Endothelial cell of umbilical vein (primary cell): ENCODE measurements at regions not wholly inside any gene's neighbourhood (a gene's known extent, or its start where the extent isn't known, plus 50 kb on each side); places are given as distances from the start of the nearest gene placed in this dataset.

Experiments
- BruUV-seq: library from RNA; stranded (reverse); fragments of 400-500 nt; replicated peaks from 2 replicates; lab custom pipeline; 2021; lab: Mats Ljungman, UMichigan
- CTCF ChIA-PET: fragments of 300-600, 350-600 bp; sonication (Branson Sonifier 250); formaldehyde crosslinking; loops from one replicate; lab custom pipeline; 2021; ENCODE audit warnings: antibody characterized with exemption, inconsistent platforms; lab: Charles Lee
- POLR2A ChIA-PET: fragments of 300-600, 350-600 bp; sonication (Branson Sonifier 250); formaldehyde crosslinking; loops from one replicate; lab custom pipeline; 2021; ENCODE audit warnings: antibody characterized with exemption, inconsistent platforms; lab: Charles Lee
- DNase-seq: peaks from one replicate; pipeline ENCODE4 v3.0.0-alpha.2; 2011; ENCODE audit warnings: low read depth, low spot score
- FAIRE-seq: peaks from 2 replicates; lab custom pipeline; 2011; peaks lifted over from hg19 to GRCh38; lab: Jason Lieb, UNC
- H2AFZ ChIP-seq: 2 replicates; pipeline ENCODE4 v1.6.0; 2012; ENCODE audit warnings: low read depth, low read length, control low read depth, inconsistent platforms
- H3K27ac ChIP-seq: 2 replicates; pipeline ENCODE4 v1.5.1; 2011; ENCODE audit warnings: low read depth, mild to moderate bottlenecking, control low read depth, low read length, moderate library complexity; ENCODE audit not compliant: insufficient read depth
- H3K27me3 ChIP-seq, 2 experiments: 2 replicates each; pipeline versions ENCODE4 v1.6.0 to v1.6.1; 2011; ENCODE audit warnings: low read length in 2 of 2, mixed read lengths in 1 of 2; ENCODE audit not compliant: control insufficient read depth in 2 of 2, insufficient read depth in 2 of 2
- H3K36me3 ChIP-seq, 2 experiments: 2 replicates in 1 of 2; 3 replicates in 1 of 2; pipeline ENCODE4 v1.5.1; 2011; ENCODE audit warnings: low read length in 2 of 2, mild to moderate bottlenecking in 1 of 2, moderate library complexity in 1 of 2; ENCODE audit not compliant: control insufficient read depth in 2 of 2, insufficient read depth in 2 of 2; ENCODE audit errors: extremely low read depth in 1 of 2
- H3K4me1 ChIP-seq: 3 replicates; pipeline ENCODE4 v1.5.1; 2011; ENCODE audit warnings: mild to moderate bottlenecking, low read length; ENCODE audit not compliant: control insufficient read depth, insufficient read depth; ENCODE audit errors: extremely low read depth
- H3K4me2 ChIP-seq: 2 replicates; pipeline ENCODE4 v1.6.1; 2011; ENCODE audit warnings: low read length, control low read depth, mixed read lengths; ENCODE audit not compliant: insufficient read depth
- H3K4me3 ChIP-seq, 3 experiments: fragments of 200-600 bp in 1 of 3; sonication (generic), shearing (Covaris generic) in 1 of 3; replicated peaks in 1 of 3; 2 replicates each; pipeline ENCODE4 v1.5.1; 2011 to 2016; ENCODE audit warnings: control low read depth in 3 of 3, low read length in 3 of 3, mild to moderate bottlenecking in 2 of 3, inconsistent platforms in 1 of 3, low read depth in 1 of 3, moderate library complexity in 1 of 3; ENCODE audit not compliant: insufficient read depth in 1 of 3
- H3K79me2 ChIP-seq: 2 replicates; pipeline ENCODE4 v1.6.0; 2012; ENCODE audit warnings: low read length, inconsistent platforms; ENCODE audit not compliant: control insufficient read depth, insufficient read depth
- H3K9ac ChIP-seq: replicated peaks from 2 replicates; pipeline ENCODE3; 2011; ENCODE audit warnings: low read length, control low read depth; ENCODE audit not compliant: insufficient read depth; ENCODE audit errors: extremely low read depth
- H3K9me1 ChIP-seq: replicated peaks from 3 replicates; pipeline ENCODE4 v1.6.0; 2011; ENCODE audit warnings: mild to moderate bottlenecking, low read length; ENCODE audit not compliant: control insufficient read depth, insufficient read depth; ENCODE audit errors: extremely low read depth
- H3K9me3 ChIP-seq: replicated peaks from 2 replicates; pipeline ENCODE4 v1.5.1; 2012; ENCODE audit warnings: low read length, inconsistent platforms; ENCODE audit not compliant: control insufficient read depth, insufficient read depth
- H4K20me1 ChIP-seq: replicated peaks from 2 replicates; pipeline ENCODE3; 2011; ENCODE audit warnings: mild to moderate bottlenecking, low read length; ENCODE audit not compliant: control insufficient read depth, insufficient read depth; ENCODE audit errors: extremely low read depth
- EZH2 ChIP-seq: IDR thresholded peaks from 2 replicates; pipeline ENCODE4 v1.6.1; 2012; ENCODE audit warnings: borderline replicate concordance, low read depth, mild to moderate bottlenecking, moderate library complexity, low read length, inconsistent platforms; ENCODE audit not compliant: severe bottlenecking
- FOS ChIP-seq: IDR thresholded peaks from 2 replicates; pipeline ENCODE4 v1.6.1; 2011; ENCODE audit warnings: mild to moderate bottlenecking, low read length, moderate library complexity, borderline replicate concordance; ENCODE audit not compliant: insufficient read depth
- GATA2 ChIP-seq: IDR thresholded peaks from 2 replicates; pipeline ENCODE4 v1.7.0; 2011; ENCODE audit warnings: low read depth, mild to moderate bottlenecking, moderate library complexity, mixed read lengths, low read length; ENCODE audit not compliant: insufficient read length, insufficient read depth
- JUN ChIP-seq: IDR thresholded peaks from 2 replicates; pipeline ENCODE4 v1.6.1; 2011; ENCODE audit warnings: borderline replicate concordance, low read depth; ENCODE audit not compliant: insufficient read length, insufficient read depth
- MYC ChIP-seq: IDR thresholded peaks from one replicate; pipeline ENCODE4 v1.6.1; 2011; ENCODE audit warnings: mild to moderate bottlenecking, low read depth, low read length
- POLR2A ChIP-seq: IDR thresholded peaks from 2 replicates; pipeline ENCODE4 v1.6.1; 2012; ENCODE audit warnings: low read depth, mild to moderate bottlenecking, control low read depth, low read length
- POLR2AphosphoS5 ChIP-seq: IDR thresholded peaks from 2 replicates; pipeline ENCODE4 v1.6.1; 2012; ENCODE audit warnings: low read depth, mild to moderate bottlenecking, control low read depth, low read length, moderate library complexity; ENCODE audit not compliant: insufficient read depth
- dilution Hi-C: fragments of 300-500 bp; cut with MboI; formaldehyde crosslinking; loops from one replicate; pipeline ENCODE4 v1.15.0; 2019; ENCODE audit warnings: low sequenced_read_pairs; ENCODE audit not compliant: extremely low pct_ligation_motif_present
- intact Hi-C: fragments of 100-400 bp; cut with micrococcal nuclease; formaldehyde crosslinking; loops from one replicate; pipeline ENCODE4 v1.10.0; 2022
- TF ChIP-seq, protein P1 (sequence below), 2 donors: IDR thresholded peaks; 1 replicate in 1 of 2; 2 replicates in 1 of 2; pipeline ENCODE4 v1.5.1; 2011; ENCODE audit warnings: low read length in 2 of 2, mild to moderate bottlenecking in 2 of 2, moderate library complexity in 2 of 2, control low read depth in 1 of 2, inconsistent platforms in 1 of 2, low read depth in 1 of 2; ENCODE audit not compliant: insufficient read depth in 1 of 2; ENCODE audit errors: extremely low read depth in 1 of 2
- TF ChIP-seq, protein P2 (sequence below): IDR thresholded peaks from 2 replicates; pipeline ENCODE4 v1.6.1; 2011; ENCODE audit not compliant: insufficient read depth, insufficient read length

DNA sequence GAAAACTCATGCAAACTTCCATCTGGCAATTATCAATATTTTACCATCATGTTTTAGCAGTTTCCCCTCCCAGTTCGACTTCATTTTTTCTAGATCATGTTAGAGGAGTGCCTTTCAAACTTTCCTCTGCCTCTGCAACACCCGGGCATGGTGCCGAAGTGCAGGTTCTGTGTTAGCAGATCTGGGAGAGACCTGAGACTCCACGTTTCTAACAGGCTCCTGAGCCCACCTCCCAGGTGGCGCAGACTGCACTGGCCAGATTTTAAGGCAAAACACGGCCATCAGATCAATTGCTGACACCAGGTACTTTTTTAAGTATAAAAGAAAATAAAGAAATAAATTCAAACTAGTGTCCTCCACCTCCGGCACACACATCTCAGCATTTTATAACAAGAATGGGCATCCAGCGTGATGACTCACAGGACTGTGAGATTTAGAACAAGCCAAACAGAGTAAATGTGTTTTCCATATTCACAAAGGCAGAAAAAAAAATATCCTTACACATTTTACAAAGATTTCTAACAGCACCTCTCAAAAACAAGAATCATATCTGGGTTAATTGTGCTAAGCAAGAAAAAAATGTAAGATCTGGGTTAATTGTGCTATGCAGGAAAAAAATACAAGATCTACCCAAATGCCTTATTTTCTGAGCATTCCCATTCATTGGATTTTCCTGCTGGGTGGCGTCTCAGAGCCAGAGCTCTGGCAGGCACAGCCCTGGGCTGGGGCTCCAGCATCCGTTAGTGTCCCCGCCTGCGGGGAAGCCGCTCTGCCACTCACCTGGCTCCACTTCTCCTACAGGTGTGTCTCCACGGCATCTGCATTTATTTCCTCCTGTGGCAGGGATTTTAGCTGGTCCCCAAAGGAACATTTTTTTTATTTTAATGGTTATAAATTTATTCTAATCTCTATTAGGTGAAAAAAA lies 127.9 kb upstream of the SOX1 start:
- H3K4me1 ChIP-seq = no peaks in the 10 kb centered on the region
- CTCF ChIA-PET = no interaction called here

DNA sequence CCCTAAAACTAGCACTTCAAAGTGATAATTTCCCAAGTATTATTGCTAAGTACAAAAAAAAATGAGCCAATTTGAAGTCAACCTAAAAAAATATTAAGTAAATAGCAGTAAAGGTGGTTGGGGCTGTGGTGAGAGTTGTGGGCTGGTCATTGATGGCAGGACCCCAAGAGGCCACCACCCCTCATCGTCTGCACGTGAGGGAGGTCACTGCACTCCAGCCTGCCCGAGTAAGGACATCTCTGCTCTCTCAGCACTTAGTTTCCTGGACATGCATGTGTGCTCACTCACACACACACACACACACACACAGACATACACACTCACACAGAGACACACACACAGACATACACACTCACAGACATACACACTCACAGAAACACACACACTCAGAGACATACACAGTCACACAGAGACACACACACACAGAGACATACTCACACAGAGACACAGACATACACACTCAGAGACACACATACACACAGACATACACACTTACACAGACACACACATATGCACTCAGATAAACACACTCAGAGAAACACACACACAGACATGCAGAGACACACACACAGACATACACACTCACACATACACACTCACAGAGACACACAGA lies 127.2 kb upstream of the SOX1 start:
- intact Hi-C loops = no loop called here
- Histone ChIP-seq H3K9me3 (no peaks in the 10 kb centered on the region), H4K20me1 (no peaks in the 10 kb centered on the region), H3K4me3 (no peak overlapping the region), H3K27me3 (no peaks in the 10 kb centered on the region), H3K9ac (no peak overlapping the region), H3K27ac (no peak overlapping the region), H3K79me2 (no peaks in the 10 kb centered on the region), H3K36me3 (no peaks in the 10 kb centered on the region), H3K4me2 (no peak overlapping the region), H3K4me1 (no peaks in the 10 kb centered on the region), H3K9me1 (no peaks in the 10 kb centered on the region), H2AFZ (no peak overlapping the region)
- dilution Hi-C loops = no loop called here
- no peak for DNase-seq
- TF ChIP-seq POLR2AphosphoS5 (no peak), JUN (no peak), MYC (no peak), POLR2A (no peak), EZH2 (no peak), FOS (no peak), GATA2 (no peak)
- TF ChIP-seq, protein P1, sequence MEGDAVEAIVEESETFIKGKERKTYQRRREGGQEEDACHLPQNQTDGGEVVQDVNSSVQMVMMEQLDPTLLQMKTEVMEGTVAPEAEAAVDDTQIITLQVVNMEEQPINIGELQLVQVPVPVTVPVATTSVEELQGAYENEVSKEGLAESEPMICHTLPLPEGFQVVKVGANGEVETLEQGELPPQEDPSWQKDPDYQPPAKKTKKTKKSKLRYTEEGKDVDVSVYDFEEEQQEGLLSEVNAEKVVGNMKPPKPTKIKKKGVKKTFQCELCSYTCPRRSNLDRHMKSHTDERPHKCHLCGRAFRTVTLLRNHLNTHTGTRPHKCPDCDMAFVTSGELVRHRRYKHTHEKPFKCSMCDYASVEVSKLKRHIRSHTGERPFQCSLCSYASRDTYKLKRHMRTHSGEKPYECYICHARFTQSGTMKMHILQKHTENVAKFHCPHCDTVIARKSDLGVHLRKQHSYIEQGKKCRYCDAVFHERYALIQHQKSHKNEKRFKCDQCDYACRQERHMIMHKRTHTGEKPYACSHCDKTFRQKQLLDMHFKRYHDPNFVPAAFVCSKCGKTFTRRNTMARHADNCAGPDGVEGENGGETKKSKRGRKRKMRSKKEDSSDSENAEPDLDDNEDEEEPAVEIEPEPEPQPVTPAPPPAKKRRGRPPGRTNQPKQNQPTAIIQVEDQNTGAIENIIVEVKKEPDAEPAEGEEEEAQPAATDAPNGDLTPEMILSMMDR (IDR thresholded peaks at IDR 0.05; ENCODE audit: extremely low read depth in 1 of 2, insufficient read depth in 1 of 2, low read depth in 1 of 2, low read length in 2 of 2) = no peak
- ChIA-PET POLR2A (no interaction called here), CTCF (no interaction called here)
- BruUV-seq = no TSS peak
- FAIRE-seq = no peak

More for the DNA sequence above, 127.9 kb upstream of the SOX1 start:
- FAIRE-seq (no peak), DNase-seq (no peak)
- H3K27ac ChIP-seq = no peak overlapping the region
- no peaks in the 10 kb centered on the region for H4K20me1 ChIP-seq
- H3K9me1 ChIP-seq = no peaks in the 10 kb centered on the region
- TF ChIP-seq POLR2A (no peak), MYC (no peak), FOS (no peak), POLR2AphosphoS5 (no peak), GATA2 (no peak)
- TF ChIP-seq, protein P2, sequence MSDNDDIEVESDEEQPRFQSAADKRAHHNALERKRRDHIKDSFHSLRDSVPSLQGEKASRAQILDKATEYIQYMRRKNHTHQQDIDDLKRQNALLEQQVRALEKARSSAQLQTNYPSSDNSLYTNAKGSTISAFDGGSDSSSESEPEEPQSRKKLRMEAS = no peak
- no peak overlapping the region for H3K4me2 ChIP-seq
- dilution Hi-C loops = no loop called here
- no peaks in the 10 kb centered on the region for H3K27me3 ChIP-seq
- POLR2A ChIA-PET = no interaction called here
- no peak overlapping the region for H2AFZ ChIP-seq
- H3K36me3 ChIP-seq = no peaks in the 10 kb centered on the region
- no peaks in the 10 kb centered on the region for H3K79me2 ChIP-seq
- no peak overlapping the region for H3K4me3 ChIP-seq
- intact Hi-C loops = no loop called here
- no peaks in the 10 kb centered on the region for H3K9me3 ChIP-seq
- no peak overlapping the region for H3K9ac ChIP-seq
- no TSS peak for BruUV-seq
